ENCODE measurements at regions not wholly inside any gene's neighbourhood (a gene's known extent, or its start where the extent isn't known, plus 50 kb on each side); places are given as distances from the start of the nearest gene placed in this dataset.

GRCh38 chr6:78476561-78476960 is 390.8 kb upstream of the IRAK1BP1 start:
- dilution Hi-C loops (cut with HindIII; ENCODE audit: low sequenced_read_pairs, unreplicated experiment) = no loop called here
- POLR2A ChIA-PET (ENCODE audit: unreplicated experiment) = no interaction called here
- H3K9ac ChIP-seq (ENCODE audit: low read depth, low read length) = no peak overlapping the region

More at GRCh38 chr6:78476561-78476960, 390.8 kb upstream of the IRAK1BP1 start:
- CTCF ChIA-PET = no interaction called here
- no TSS peak for BruUV-seq (replicated peaks)
- intact Hi-C loops (cut with micrococcal nuclease) (no loop called here), in situ Hi-C loops (cut with MboI; ENCODE audit: low sequenced_read_pairs) (no loop called here)
- H3K9me3 ChIP-seq (ENCODE audit: control insufficient read depth, insufficient read depth, low read length) = no peaks in the 10 kb centered on the region
- H3K9me1 ChIP-seq (ENCODE audit: insufficient read depth, low read length) = no peaks in the 10 kb centered on the region
- H3K14ac ChIP-seq (replicated peaks; ENCODE audit: low read depth, low read length) = no peak overlapping the region
- no peak overlapping the region for H3K23ac ChIP-seq (ENCODE audit: low read depth, low read length)
- no peak overlapping the region for H4K91ac ChIP-seq (ENCODE audit: insufficient read depth, low read depth, low read length)
- no peak overlapping the region for H4K8ac ChIP-seq (ENCODE audit: low read depth in 2 of 2, low read length in 2 of 2)
- no peaks in the 10 kb centered on the region for H3K36me3 ChIP-seq (ENCODE audit: control insufficient read depth, insufficient read depth, low read length)
- H3K27ac ChIP-seq (ENCODE audit: insufficient read depth, low read length) = no peak overlapping the region
- H3K4me2 ChIP-seq (ENCODE audit: low read depth, low read length) = no peak overlapping the region
- H2BK15ac ChIP-seq (ENCODE audit: low read depth, low read length) = no peak overlapping the region
- no peak overlapping the region for H2AFZ ChIP-seq (replicated peaks; ENCODE audit: low read length, poor library complexity)
- H3K4me1 ChIP-seq (ENCODE audit: control insufficient read depth, insufficient read depth, low read length) = no peaks in the 10 kb centered on the region
- no peak overlapping the region for H2BK5ac ChIP-seq (ENCODE audit: low read depth, low read length, poor library complexity, severe bottlenecking)
- no peak overlapping the region for H4K5ac ChIP-seq (ENCODE audit: low read depth, low read length)
- H4K20me1 ChIP-seq (ENCODE audit: insufficient read depth, low read length) = no peaks in the 10 kb centered on the region
- H3K18ac ChIP-seq (ENCODE audit: low read depth, low read length) = no peak overlapping the region
- no peak overlapping the region for H2AK9ac ChIP-seq (replicated peaks; ENCODE audit: low read depth, low read length, poor library complexity)
- ATAC-seq (ENCODE audit: low read depth) (no peak), DNase-seq (no peak)
- H3K4me3 ChIP-seq (ENCODE audit: insufficient read depth, low read depth, low read length) = no peak overlapping the region
- H3K4ac ChIP-seq (ENCODE audit: low read depth, low read length) = no peak overlapping the region
- H2AK5ac ChIP-seq (ENCODE audit: low read depth, low read length) = no peak overlapping the region
- H2BK20ac ChIP-seq (ENCODE audit: low read depth, low read length) = no peak overlapping the region
- no peaks in the 10 kb centered on the region for H3K27me3 ChIP-seq (ENCODE audit: control insufficient read depth, insufficient read depth, low read length)
- TF ChIP-seq RCOR1 (IDR thresholded peaks at IDR 0.05; ENCODE audit: insufficient replicate concordance, low read length) (no peak), CEBPB (IDR thresholded peaks at IDR 0.05; ENCODE audit: low read depth, low read length) (no peak), POLR2A (IDR thresholded peaks at IDR 0.05; ENCODE audit: low read depth, low read length) (no peak), CHD1 (IDR thresholded peaks at IDR 0.05; ENCODE audit: low read depth, low read length) (no peak), SMC3 (IDR thresholded peaks at IDR 0.05; ENCODE audit: low read depth, low read length) (no peak), ELK1 (IDR thresholded peaks at IDR 0.05; ENCODE audit: borderline replicate concordance, low read depth, low read length) (no peak), RAD21 (IDR thresholded peaks at IDR 0.05; ENCODE audit: low read length) (no peak), USF2 (IDR thresholded peaks at IDR 0.05; ENCODE audit: low read depth, low read length) (no peak), RFX5 (IDR thresholded peaks at IDR 0.05; ENCODE audit: low read depth, low read length) (no peak), MAZ (IDR thresholded peaks at IDR 0.05; ENCODE audit: borderline replicate concordance, low read depth, low read length) (no peak), NFE2L2 (IDR thresholded peaks at IDR 0.05; ENCODE audit: low read depth, low read length) (no peak), FOS (IDR thresholded peaks at IDR 0.05; ENCODE audit: low read depth, low read length) (no peak), MAFK (IDR thresholded peaks at IDR 0.05; ENCODE audit: low read depth, low read length) (no peak)
- no peak overlapping the region for H2BK120ac ChIP-seq (ENCODE audit: low read depth, low read length)
- H3K79me1 ChIP-seq (ENCODE audit: low read depth in 1 of 2, low read length in 2 of 2) = no peaks in the 10 kb centered on the region
- no peak overlapping the region for H3K56ac ChIP-seq (ENCODE audit: extremely low read depth, insufficient read depth, low read length)

Measured in IMR-90 (cell line).